ENCODE measurements at regions not wholly inside any gene's neighbourhood (a gene's known extent, or its start where the extent isn't known, plus 50 kb on each side); places are given as distances from the start of the nearest gene placed in this dataset.

- intact Hi-C loops (cut with micrococcal nuclease) (no loop called here), in situ Hi-C loops (cut with MboI) (no loop called here)
- Histone ChIP-seq H3K79me2 (ENCODE audit: control insufficient read depth, insufficient read depth, low read length) (no peaks in the 10 kb centered on the region), H3K4me3 (no peak overlapping the region), H2AFZ (ENCODE audit: low read depth, low read length) (no peak overlapping the region), H3K4me1 (replicated peaks in 1 of 2; ENCODE audit: control insufficient read depth in 2 of 2, insufficient read depth in 2 of 2, low read length in 2 of 2) (no peaks in the 10 kb centered on the region), H3K9me1 (ENCODE audit: control insufficient read depth, insufficient read depth, low read length) (no peaks in the 10 kb centered on the region), H3K27ac (ENCODE audit: extremely low read depth, low read depth, low read length) (no peak overlapping the region), H3K27me3 (ENCODE audit: control insufficient read depth in 2 of 2, insufficient read depth in 2 of 2, low read length in 2 of 2) (no peaks in the 10 kb centered on the region), H4K20me1 (replicated peaks; ENCODE audit: control insufficient read depth, insufficient read depth, low read length) (no peaks in the 10 kb centered on the region), H3K36me3 (ENCODE audit: control insufficient read depth, insufficient read depth, low read length) (no peaks in the 10 kb centered on the region), H3K9me3 (replicated peaks; ENCODE audit: control insufficient read depth, insufficient read depth, low read depth, low read length) (no peaks in the 10 kb centered on the region), H3K9ac (ENCODE audit: insufficient read depth in 1 of 2, low read depth in 2 of 2, low read length in 2 of 2) (no peak overlapping the region), H3K4me2 (ENCODE audit: insufficient read depth, low read length) (no peak overlapping the region)
- FAIRE-seq (no peak), DNase-seq (ENCODE audit: extremely low read depth in 1 of 4, low spot score in 3 of 4) (no peak), ATAC-seq (no peak)
- TF ChIP-seq SMC3 (conservative IDR thresholded peaks at IDR 0.05; ENCODE audit: insufficient read depth, low read depth, low read length) (no peak), SLC30A9 (CRISPR knock-in tag; IDR thresholded peaks at IDR 0.05) (no peak), CBX3 (IDR thresholded peaks at IDR 0.05; ENCODE audit: borderline replicate concordance in 1 of 2, low read length in 2 of 2) (no peak), ATF7 (IDR thresholded peaks at IDR 0.05) (no peak), HMG20B (CRISPR knock-in tag; IDR thresholded peaks at IDR 0.05) (no peak), BRF1 (IDR thresholded peaks at IDR 0.05; ENCODE audit: borderline replicate concordance, extremely low read depth, insufficient read length) (no peak), SNAPC5 (CRISPR knock-in tag; IDR thresholded peaks at IDR 0.05) (no peak), CBFB (CRISPR knock-in tag; IDR thresholded peaks at IDR 0.05) (no peak), RHOXF2B (CRISPR knock-in tag; conservative IDR thresholded peaks at IDR 0.05) (no peak)
- no TSS peak for BruUV-seq (replicated peaks)
- CTCF ChIA-PET (ENCODE audit: low intra/inter-chr PET ratio): no interaction called here
- POLR2A ChIA-PET: no interaction called here
- WGBS (ENCODE audit: insufficient coverage, low coverage, missing lambda C conversion rate): 0% methylated on average over 3 of the region's 3 CpGs
Observed at GRCh38 chr7:89605362-89605761, 548.9 kb upstream of the STEAP1 start.

All from K562 (cell line).